Neural crest cell (in vitro differentiated cells): ENCODE measurements at regions not wholly inside any gene's neighbourhood (a gene's known extent, or its start where the extent isn't known, plus 50 kb on each side); places are given as distances from the start of the nearest gene placed in this dataset.
A peak's percentile ranks its signal among the peaks of the same experiment; 100 is the strongest.

ENCODE experiments used
- DNase-seq: peaks from one replicate; pipeline ENCODE4 v3.0.0; 2021; ENCODE audit warnings: low read depth, mixed read lengths, low spot score
- H3K27ac Mint-ChIP-seq: one replicate; pipeline ENCODE4 v1.8.0; 2021; ENCODE audit warnings: mild to moderate bottlenecking, mixed read lengths; ENCODE audit not compliant: unreplicated experiment
- H3K27me3 Mint-ChIP-seq: 2 replicates; pipeline ENCODE4 v1.8.0; 2021; ENCODE audit warnings: low read depth, mild to moderate bottlenecking, mixed read lengths
- H3K36me3 Mint-ChIP-seq: 2 replicates; pipeline ENCODE4 v1.8.0; 2021; ENCODE audit warnings: low read depth, mild to moderate bottlenecking, mixed read lengths
- H3K4me1 Mint-ChIP-seq: 2 replicates; pipeline ENCODE4 v1.8.0; 2021; ENCODE audit warnings: mixed read lengths
- H3K4me3 Mint-ChIP-seq: one replicate; pipeline ENCODE4 v1.8.0; 2021; ENCODE audit warnings: mild to moderate bottlenecking, mixed read lengths
- H3K9me3 Mint-ChIP-seq: 2 replicates; pipeline ENCODE4 v1.8.0; 2021; ENCODE audit warnings: mixed read lengths
- TF ChIP-seq, protein P1 (sequence below): fragments of 200-600 bp; sonication (generic); conservative IDR thresholded peaks from 2 replicates; pipeline ENCODE4 v1.5.0; 2021; ENCODE audit warnings: antibody characterized with exemption, mild to moderate bottlenecking

DNA sequence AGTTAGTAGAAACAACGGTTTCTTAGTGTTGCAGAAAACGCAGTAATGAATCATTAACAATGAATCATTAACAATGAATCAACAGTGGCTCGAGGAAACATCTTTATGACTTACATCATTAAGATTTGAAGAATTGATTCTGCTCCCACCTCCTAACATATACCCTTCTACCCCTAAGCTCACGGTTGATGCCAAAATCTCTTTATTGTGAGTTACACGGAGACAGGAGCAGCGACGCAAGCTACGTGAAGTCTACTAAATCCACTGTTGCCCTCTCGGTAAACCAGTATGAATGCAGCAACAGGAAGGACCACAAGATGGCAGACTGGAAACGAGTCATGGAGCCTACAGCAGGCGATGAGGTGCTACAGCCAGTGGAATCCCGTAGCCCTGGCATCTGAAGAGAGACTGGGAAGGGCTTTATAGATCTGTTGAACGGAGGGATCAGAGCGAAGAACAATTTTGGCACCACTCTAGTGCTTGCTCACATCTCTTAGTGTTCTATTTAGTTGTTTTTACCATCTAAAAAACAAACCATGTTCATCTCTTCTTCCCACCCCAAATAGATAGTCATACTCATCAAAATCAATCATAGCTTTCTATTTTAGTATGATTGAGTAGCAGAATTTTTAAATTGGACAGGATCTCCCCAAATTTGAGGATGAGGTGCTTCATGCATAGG, 332.7 kb downstream of the DUSP6 start:
- DNase-seq, result peak; percentile 78
- TF ChIP-seq, protein P1, sequence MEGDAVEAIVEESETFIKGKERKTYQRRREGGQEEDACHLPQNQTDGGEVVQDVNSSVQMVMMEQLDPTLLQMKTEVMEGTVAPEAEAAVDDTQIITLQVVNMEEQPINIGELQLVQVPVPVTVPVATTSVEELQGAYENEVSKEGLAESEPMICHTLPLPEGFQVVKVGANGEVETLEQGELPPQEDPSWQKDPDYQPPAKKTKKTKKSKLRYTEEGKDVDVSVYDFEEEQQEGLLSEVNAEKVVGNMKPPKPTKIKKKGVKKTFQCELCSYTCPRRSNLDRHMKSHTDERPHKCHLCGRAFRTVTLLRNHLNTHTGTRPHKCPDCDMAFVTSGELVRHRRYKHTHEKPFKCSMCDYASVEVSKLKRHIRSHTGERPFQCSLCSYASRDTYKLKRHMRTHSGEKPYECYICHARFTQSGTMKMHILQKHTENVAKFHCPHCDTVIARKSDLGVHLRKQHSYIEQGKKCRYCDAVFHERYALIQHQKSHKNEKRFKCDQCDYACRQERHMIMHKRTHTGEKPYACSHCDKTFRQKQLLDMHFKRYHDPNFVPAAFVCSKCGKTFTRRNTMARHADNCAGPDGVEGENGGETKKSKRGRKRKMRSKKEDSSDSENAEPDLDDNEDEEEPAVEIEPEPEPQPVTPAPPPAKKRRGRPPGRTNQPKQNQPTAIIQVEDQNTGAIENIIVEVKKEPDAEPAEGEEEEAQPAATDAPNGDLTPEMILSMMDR, result peak; percentile 94
- Mint-ChIP-seq H3K27me3 (peaks cover 2% of the 10 kb centered on the region), H3K4me3 (no peak overlapping the region), H3K9me3 (no peaks in the 10 kb centered on the region), H3K4me1 (peaks cover 9% of the 10 kb centered on the region), H3K27ac (no peak overlapping the region), H3K36me3 (no peaks in the 10 kb centered on the region)

DNA sequence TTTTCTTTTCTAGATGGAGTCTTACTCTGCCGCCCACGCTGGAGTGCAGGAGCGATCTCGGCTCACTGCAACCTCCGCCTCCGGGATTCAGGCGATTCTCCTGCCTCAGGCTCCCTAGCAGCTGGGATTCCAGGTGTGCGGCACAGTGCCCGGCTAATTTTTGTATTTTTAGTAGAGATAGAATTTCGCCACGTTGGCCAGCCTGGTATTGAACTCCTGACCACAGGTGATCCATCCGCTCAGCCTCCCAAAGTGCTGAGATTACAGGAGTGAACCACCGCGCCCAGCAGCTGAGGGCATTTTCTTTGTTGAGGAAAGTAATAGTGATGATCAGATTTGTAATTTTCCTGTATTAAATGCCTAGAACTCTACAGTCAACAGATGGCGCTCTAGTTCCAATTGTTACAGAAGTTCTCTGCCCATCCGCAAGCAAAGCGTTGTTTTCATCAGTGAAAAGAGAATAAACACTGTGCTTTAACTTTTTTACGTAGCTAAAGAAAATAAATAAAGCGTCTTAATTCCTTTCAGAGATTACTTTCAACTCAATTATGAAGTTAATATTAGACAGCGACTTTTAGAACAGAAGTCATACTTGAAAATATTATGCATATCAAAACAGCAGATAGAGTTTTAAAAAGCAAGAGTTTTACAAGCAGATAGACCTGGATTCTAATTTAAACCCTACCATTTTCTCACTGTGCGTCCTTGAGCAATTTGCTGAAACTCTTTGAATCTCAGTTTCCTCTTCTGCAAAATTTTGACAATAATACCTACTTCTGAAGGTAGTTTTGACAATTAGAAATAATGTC, 335.1 kb downstream of the DUSP6 start:
- H3K27me3 Mint-ChIP-seq, result peaks cover 2% of the 10 kb centered on the region
- no peaks in the 10 kb centered on the region for H3K36me3 Mint-ChIP-seq
- H3K4me3 Mint-ChIP-seq, result peak overlapping the region; percentile 54
- H3K9me3 Mint-ChIP-seq, result no peaks in the 10 kb centered on the region
- no peak overlapping the region for H3K27ac Mint-ChIP-seq
- peaks cover 9% of the 10 kb centered on the region for H3K4me1 Mint-ChIP-seq
- peak; percentile 53 for DNase-seq
- TF ChIP-seq, protein P1, result peak; percentile 90

DNA sequence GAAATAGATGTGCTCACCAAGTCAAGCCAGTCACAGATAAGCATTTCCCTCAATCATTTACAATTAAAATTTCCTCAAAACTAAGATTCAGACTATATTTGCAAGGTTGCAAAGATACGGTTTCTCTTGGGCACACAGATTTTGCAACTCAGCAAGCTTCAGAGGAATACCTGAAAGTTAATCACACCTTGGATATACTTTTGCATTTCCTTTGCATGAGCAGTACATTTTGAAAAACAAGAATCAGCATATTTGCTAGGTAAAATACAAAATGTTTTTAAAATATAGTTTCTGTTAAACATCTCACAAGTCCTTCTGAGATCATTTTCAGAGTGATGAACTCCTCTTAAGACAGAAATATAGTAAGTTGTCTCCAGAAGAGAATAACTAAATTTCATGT, 336.9 kb downstream of the DUSP6 start:
- no peak for DNase-seq
- H3K9me3 Mint-ChIP-seq, result peaks cover 2% of the 10 kb centered on the region
- H3K27me3 Mint-ChIP-seq, result peaks cover 2% of the 10 kb centered on the region
- H3K27ac Mint-ChIP-seq, result no peak overlapping the region
- no peaks in the 10 kb centered on the region for H3K36me3 Mint-ChIP-seq
- peaks cover 9% of the 10 kb centered on the region for H3K4me1 Mint-ChIP-seq
- no peak overlapping the region for H3K4me3 Mint-ChIP-seq
- TF ChIP-seq, protein P1, result no peak

DNA sequence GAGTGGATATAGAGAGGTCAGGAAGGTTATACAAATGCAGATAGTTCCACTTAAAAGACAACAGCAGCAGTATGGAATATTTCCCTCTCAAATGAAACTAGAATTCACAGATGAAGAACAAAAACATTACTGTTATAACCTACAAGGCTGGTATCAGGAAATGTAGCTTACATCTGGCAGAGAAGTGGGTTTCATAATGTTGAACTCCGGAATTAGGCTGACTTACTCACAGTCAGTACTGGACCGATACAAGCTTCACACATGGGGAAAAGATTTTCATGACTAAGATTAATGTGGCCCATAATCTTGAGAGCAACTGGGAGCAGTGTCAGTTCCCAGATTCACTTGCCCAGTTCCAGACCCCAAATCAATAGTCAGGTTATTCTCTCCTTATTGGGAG, 353.9 kb downstream of the DUSP6 start:
- H3K9me3 Mint-ChIP-seq, result no peaks in the 10 kb centered on the region
- no peaks in the 10 kb centered on the region for H3K36me3 Mint-ChIP-seq
- H3K27ac Mint-ChIP-seq, result no peak overlapping the region
- no peak for DNase-seq
- TF ChIP-seq, protein P1, result no peak
- peaks cover 4% of the 10 kb centered on the region for H3K27me3 Mint-ChIP-seq
- H3K4me1 Mint-ChIP-seq, result no peaks in the 10 kb centered on the region
- no peak overlapping the region for H3K4me3 Mint-ChIP-seq

GRCh38 chr12:88996200-88996788, 356.0 kb downstream of the DUSP6 start:
- no peak overlapping the region for H3K4me3 Mint-ChIP-seq
- no peaks in the 10 kb centered on the region for H3K36me3 Mint-ChIP-seq
- peak overlapping the region; percentile 30 for H3K27ac Mint-ChIP-seq
- TF ChIP-seq, protein P1, result no peak
- H3K9me3 Mint-ChIP-seq, result no peaks in the 10 kb centered on the region
- peaks cover 4% of the 10 kb centered on the region for H3K27me3 Mint-ChIP-seq
- H3K4me1 Mint-ChIP-seq, result no peaks in the 10 kb centered on the region
- DNase-seq, result no peak
